Large intestine (tissue), 3 donors: ENCODE measurements at regions not wholly inside any gene's neighbourhood (a gene's known extent, or its start where the extent isn't known, plus 50 kb on each side); places are given as distances from the start of the nearest gene placed in this dataset.

Source experiments
- DNase-seq, 2 donors: peaks; one replicate each; pipeline versions ENCODE4 v3.0.0 to v3.0.0-alpha.2; 2013
- H3K27ac ChIP-seq: one replicate; pipeline ENCODE4 v1.5.1; 2013; ENCODE audit warnings: low read length
- H3K27me3 ChIP-seq: 2 replicates; pipeline ENCODE4 v1.6.1; 2013; ENCODE audit warnings: low read length; ENCODE audit not compliant: control insufficient read depth, insufficient read depth
- H3K36me3 ChIP-seq: 2 replicates; pipeline ENCODE4 v1.6.1; 2013; ENCODE audit warnings: low read length; ENCODE audit not compliant: control insufficient read depth, insufficient read depth
- H3K4me1 ChIP-seq: one replicate; pipeline ENCODE4 v1.6.1; 2013; ENCODE audit warnings: low read length; ENCODE audit not compliant: control insufficient read depth, insufficient read depth
- H3K4me3 ChIP-seq: one replicate; pipeline ENCODE4 v1.5.1; 2013; ENCODE audit warnings: low read length
- H3K9me3 ChIP-seq: one replicate; pipeline ENCODE4 v1.6.1; 2013; ENCODE audit warnings: mild to moderate bottlenecking, low read depth, low read length, moderate library complexity; ENCODE audit not compliant: control insufficient read depth
- WGBS: methylation state at CpG from one replicate; pipeline ENCODE4 v1.1.5; 2013; ENCODE audit warnings: low lambda C conversion rate; ENCODE audit not compliant: insufficient coverage; 5-methylcytosine and 5-hydroxymethylcytosine counted together

DNA sequence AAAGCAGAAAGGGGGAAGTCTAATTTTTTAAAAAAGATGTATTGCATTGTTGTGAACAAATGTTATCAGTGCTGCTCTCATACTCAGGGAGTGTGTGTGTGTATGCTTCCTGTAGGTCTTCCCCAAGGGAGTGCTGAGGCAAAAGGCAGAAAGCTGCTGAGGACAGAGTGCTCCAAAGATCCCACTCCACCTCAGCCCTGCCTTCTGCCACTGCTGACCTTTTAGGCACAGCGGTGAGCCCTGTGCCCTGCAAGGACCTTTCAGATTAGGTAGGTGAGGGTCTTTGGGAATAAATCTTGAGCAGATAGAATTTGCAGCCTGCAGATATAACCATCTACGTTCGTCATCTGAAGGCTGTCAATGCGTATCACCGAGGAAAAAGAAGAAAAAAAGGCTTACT, 756.4 kb upstream of the MMS22L start:
- no peak for DNase-seq
- Histone ChIP-seq H3K4me1 (no peaks in the 10 kb centered on the region), H3K36me3 (no peaks in the 10 kb centered on the region), H3K4me3 (no peak overlapping the region), H3K27ac (no peak overlapping the region), H3K27me3 (no peaks in the 10 kb centered on the region), H3K9me3 (no peaks in the 10 kb centered on the region)
- WGBS, result 30% methylated on average over 2 of the region's 5 CpGs

DNA sequence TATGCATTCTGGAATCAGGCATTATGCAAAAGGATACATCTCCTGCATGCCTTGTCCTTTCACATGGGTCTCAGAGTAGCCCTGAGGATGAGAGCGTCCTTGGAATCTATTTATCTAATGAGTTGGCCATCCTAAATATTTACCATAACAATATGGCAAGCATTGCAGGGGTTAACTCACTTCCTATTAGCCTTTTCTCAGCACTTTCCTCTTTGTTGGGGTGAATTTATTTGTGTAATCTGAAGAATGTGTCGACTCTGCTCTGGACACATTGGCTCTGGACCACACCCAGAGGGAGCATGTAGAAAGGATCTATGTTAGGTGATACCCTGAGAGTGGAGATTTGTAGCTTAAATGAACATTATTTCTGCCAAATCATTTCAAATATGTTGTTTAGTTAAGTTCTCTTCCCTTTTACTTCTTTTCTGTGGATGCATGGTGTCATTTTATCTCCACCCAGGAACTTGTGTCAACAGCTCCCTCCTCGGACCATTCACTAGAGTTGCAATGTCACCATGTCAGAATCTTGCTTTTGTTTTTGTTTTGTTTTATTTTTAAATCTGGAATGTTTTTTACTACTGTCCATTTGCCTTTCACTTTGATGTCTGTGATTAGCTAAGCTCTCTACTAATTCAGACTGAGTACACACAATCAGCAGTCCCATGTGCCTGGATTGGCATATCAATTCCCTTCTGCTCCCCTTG, 757.0 kb upstream of the MMS22L start:
- DNase-seq, result no peak
- H3K4me1 ChIP-seq, result no peaks in the 10 kb centered on the region
- no peak overlapping the region for H3K27ac ChIP-seq
- H3K4me3 ChIP-seq, result no peak overlapping the region
- H3K27me3 ChIP-seq, result no peaks in the 10 kb centered on the region
- H3K36me3 ChIP-seq, result no peaks in the 10 kb centered on the region
- no CpG with 5 or more reads among the region's 3 CpGs for WGBS
- H3K9me3 ChIP-seq, result no peaks in the 10 kb centered on the region

DNA sequence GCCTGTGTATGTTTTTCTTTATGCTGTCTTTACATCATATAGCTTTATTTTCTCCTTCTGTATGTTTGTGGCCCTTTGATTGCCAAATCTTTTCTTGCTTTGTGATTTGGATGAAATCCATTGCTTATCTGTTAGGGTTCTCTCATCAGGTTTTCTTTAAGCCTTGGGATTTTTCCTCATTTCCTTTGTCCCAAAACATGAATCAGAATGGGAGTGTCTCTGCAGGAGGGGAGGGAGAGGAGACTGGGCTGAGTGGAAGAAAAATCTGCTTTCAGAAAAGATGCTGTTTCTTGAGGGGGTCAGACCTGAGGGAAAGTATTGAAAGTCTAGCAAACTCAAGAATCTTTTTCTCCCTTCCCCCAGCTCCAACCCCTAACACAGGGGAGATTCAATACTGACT, 758.0 kb upstream of the MMS22L start:
- no peak for DNase-seq
- H3K27me3 ChIP-seq, result no peaks in the 10 kb centered on the region

DNA sequence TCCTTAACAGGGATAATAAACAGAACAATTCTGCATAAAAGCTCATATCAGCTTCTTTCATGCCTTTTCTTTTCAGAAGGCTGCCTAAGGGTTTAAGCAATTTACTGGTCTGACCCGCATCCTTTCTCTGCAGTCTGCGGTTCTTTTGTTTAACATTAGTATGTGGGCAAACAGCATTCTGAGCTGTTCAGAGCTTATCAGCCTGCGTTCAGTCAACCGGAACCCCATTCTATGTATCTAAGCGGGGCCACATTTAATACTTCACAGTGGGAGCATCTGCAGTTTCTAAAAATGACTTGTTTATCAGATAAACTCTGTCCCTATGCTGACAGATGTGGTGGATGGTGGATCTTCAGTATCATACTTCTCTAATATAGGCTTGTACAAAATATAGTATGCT, 758.9 kb upstream of the MMS22L start:
- H3K36me3 ChIP-seq, result no peaks in the 10 kb centered on the region
- H3K4me3 ChIP-seq, result no peak overlapping the region
- 0% methylated on average over 3 of the region's 5 CpGs for WGBS
- H3K27ac ChIP-seq, result no peak overlapping the region
- no peaks in the 10 kb centered on the region for H3K4me1 ChIP-seq
- no peak for DNase-seq
- no peaks in the 10 kb centered on the region for H3K9me3 ChIP-seq
- no peaks in the 10 kb centered on the region for H3K27me3 ChIP-seq

More for the DNA sequence above, 758.0 kb upstream of the MMS22L start:
- H3K4me1 ChIP-seq, result no peaks in the 10 kb centered on the region
- no peaks in the 10 kb centered on the region for H3K9me3 ChIP-seq
- H3K4me3 ChIP-seq, result no peak overlapping the region
- H3K36me3 ChIP-seq, result no peaks in the 10 kb centered on the region
- H3K27ac ChIP-seq, result no peak overlapping the region

DNA sequence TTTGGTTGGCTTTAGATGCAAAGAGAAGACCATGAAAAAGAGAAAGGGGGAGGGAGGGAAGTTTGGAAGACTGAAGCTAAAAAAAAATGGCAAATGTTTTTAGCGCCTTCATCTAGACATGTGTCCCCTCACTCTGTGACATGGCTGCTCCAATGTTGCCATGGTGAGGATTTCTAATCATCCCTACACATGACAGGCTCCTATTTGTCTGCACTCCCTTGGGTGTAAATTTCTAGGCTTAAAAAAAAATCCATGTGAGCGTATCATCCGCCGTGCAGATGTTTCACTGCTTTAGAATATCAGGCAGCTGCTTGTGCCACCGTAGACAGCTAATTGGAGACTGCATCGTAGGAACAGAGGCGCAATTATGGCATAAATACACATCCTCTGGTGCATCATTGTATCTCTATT, 761.1 kb upstream of the MMS22L start:
- no peaks in the 10 kb centered on the region for H3K27me3 ChIP-seq
- no peaks in the 10 kb centered on the region for H3K9me3 ChIP-seq
- DNase-seq, result no peak
- no peaks in the 10 kb centered on the region for H3K4me1 ChIP-seq
- H3K27ac ChIP-seq, result no peak overlapping the region
- H3K36me3 ChIP-seq, result no peaks in the 10 kb centered on the region
- WGBS, result no CpG with 5 or more reads among the region's 7 CpGs
- H3K4me3 ChIP-seq, result no peak overlapping the region

DNA sequence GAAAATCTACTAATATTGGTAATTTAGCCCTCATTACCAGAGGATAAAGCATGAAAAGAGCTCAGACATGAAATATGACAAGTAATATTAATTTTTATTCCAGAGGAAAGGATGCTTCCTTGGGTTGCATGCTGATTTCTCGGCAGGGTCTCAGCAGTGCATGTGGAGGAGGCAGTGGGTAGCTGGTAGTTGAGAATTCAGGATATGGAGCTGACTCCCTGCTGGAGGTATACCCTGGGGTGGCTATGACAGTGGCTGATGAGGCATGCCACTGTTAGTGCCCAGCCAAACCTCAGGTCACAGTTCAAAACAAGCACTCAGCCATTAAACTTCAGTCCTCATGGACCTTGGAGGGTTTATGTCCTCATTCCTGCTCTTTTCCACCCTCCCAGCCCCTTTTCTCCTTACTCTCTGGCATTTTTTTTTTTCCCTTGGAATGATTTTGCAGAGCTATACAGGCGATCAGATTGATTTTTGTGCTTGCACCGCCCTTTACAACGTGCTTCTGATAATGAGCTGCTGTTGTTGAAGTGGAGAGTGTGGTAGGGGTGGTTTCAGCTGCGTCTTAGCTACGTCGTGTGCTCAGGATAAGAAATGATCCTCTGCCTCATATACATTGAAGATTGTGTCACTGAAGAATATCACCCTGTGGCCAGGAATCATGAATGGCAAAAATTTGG, 761.9 kb upstream of the MMS22L start:
- no peaks in the 10 kb centered on the region for H3K9me3 ChIP-seq
- no peaks in the 10 kb centered on the region for H3K4me1 ChIP-seq
- no peak for DNase-seq
- no peaks in the 10 kb centered on the region for H3K27me3 ChIP-seq
- H3K27ac ChIP-seq, result no peak overlapping the region
- 20% methylated on average over 1 of the region's 7 CpGs for WGBS
- H3K4me3 ChIP-seq, result no peak overlapping the region
- no peaks in the 10 kb centered on the region for H3K36me3 ChIP-seq

DNA sequence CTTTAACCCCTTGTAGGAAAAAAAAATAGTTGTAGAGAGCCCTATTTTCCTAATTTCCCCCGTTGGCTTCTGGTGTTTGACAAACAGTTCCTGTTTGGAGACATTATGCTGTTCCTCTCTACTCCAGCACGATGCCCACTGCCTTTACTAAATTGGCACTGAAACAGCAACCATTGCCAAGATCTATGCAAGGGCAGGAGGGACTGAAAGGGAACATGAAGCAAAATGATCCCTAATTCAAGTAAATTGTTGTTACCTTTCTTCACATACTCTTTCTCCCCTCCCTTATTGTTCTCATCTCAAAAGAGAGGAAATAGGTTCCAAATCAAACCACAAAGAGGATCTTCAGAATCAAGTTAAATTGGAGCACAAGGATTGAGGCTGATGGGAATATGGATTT, 764.1 kb upstream of the MMS22L start:
- no CpG with 5 or more reads among the region's 2 CpGs for WGBS
- no peaks in the 10 kb centered on the region for H3K4me1 ChIP-seq
- no peaks in the 10 kb centered on the region for H3K27me3 ChIP-seq
- no peak for DNase-seq
- H3K27ac ChIP-seq, result no peak overlapping the region
- no peaks in the 10 kb centered on the region for H3K9me3 ChIP-seq
- H3K36me3 ChIP-seq, result no peaks in the 10 kb centered on the region
- H3K4me3 ChIP-seq, result no peak overlapping the region

DNA sequence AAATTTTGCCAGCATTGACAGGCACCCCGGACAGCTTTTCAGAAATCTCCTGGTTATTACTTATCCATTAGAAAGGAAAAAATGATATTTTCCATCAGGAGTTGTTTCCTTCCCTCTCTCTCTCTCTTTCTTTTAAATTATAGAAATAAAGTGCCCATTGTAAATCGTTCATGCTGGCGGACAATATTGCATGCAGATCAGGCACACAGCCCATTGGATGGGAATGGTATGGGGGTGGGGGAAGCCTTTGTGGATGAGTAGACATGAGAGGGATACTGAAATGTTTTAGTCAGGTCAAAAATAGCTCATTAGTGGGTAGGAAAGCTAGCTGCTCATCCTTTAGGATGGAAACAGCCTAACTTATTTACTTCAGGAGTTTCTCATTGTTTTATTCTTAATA, 764.9 kb upstream of the MMS22L start:
- H3K36me3 ChIP-seq, result no peaks in the 10 kb centered on the region
- no peak overlapping the region for H3K4me3 ChIP-seq
- 80% methylated on average over 1 of the region's 3 CpGs for WGBS
- H3K4me1 ChIP-seq, result no peaks in the 10 kb centered on the region
- no peaks in the 10 kb centered on the region for H3K27me3 ChIP-seq
- H3K27ac ChIP-seq, result no peak overlapping the region
- H3K9me3 ChIP-seq, result no peaks in the 10 kb centered on the region
- DNase-seq, result no peak

DNA sequence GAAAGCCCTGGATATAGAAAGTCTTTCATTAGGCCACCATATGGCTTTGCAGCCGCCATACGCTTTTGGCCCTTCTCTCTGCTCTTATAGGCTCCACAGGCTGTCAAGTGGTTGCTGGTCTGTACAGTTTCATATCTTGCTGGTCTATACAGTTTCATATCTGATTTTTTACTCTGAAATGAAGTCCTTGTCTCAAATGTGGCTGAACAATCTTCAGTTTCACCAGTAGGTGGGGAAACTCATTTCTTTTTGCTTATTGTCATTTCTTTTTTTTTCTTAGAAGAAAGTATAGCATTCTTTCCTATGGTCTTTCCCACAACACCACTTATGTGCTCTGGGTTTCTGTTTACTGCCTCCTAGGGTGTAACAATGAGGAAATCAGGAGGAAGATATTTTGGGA, 771.4 kb upstream of the MMS22L start:
- DNase-seq, result no peak
- no peaks in the 10 kb centered on the region for H3K36me3 ChIP-seq
- no peaks in the 10 kb centered on the region for H3K27me3 ChIP-seq
- H3K27ac ChIP-seq, result no peak overlapping the region
- no peaks in the 10 kb centered on the region for H3K4me1 ChIP-seq
- H3K9me3 ChIP-seq, result no peaks in the 10 kb centered on the region
- WGBS, result no CpG with 5 or more reads among the region's 2 CpGs
- H3K4me3 ChIP-seq, result no peak overlapping the region

DNA sequence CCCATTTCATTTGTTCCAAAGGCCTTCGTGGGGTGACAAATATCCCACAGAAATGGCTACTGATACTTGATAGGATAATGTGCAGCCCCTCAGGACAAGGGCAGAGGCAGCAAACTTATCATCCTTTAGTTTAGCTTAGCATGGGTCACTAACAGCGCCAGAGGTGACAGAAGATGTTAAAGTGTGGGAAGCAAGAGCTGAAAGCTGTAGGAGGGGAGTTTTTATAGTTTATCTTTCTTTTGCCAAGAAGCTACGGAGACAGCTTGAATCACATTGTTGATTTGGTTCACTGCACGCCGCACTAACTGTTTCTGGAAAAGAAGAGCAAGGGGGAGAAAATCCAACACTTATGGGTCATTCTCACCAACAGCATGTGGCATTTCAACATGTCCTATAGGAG, 773.9 kb upstream of the MMS22L start:
- no CpG with 5 or more reads among the region's 5 CpGs for WGBS
- no peaks in the 10 kb centered on the region for H3K9me3 ChIP-seq
- H3K36me3 ChIP-seq, result no peaks in the 10 kb centered on the region
- no peaks in the 10 kb centered on the region for H3K4me1 ChIP-seq
- no peak overlapping the region for H3K4me3 ChIP-seq
- DNase-seq, result no peak
- no peaks in the 10 kb centered on the region for H3K27me3 ChIP-seq
- no peak overlapping the region for H3K27ac ChIP-seq

DNA sequence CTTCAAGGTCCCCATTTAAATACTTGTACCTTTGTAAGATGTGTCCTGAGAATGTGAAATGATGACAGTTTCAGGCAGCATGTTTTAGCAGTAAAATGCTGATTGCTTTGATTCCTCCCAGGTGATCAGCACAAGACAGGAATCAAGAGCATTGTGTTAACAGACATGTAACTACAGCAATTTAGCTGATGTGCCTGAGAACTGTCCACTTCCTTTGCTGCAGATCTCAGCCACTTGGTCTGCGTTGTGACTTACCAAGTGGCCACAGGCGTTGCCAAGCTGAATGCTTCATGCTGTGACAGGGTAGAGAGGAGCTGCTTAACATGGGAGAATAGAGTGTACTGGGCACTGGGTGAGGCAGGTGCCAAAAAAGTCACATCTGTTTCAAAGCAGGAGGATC, 767.0 kb upstream of the POU3F2 start:
- no peaks in the 10 kb centered on the region for H3K9me3 ChIP-seq
- H3K36me3 ChIP-seq, result no peaks in the 10 kb centered on the region
- whole genome bisulfite sequencing, result no CpG with 5 or more reads among the region's 2 CpGs
- H3K4me1 ChIP-seq, result no peaks in the 10 kb centered on the region
- H3K4me3 ChIP-seq, result no peak overlapping the region
- DNase-seq, result no peak
- no peak overlapping the region for H3K27ac ChIP-seq
- no peaks in the 10 kb centered on the region for H3K27me3 ChIP-seq
